ENCODE measurements at regions not wholly inside any gene's neighbourhood (a gene's known extent, or its start where the extent isn't known, plus 50 kb on each side); places are given as distances from the start of the nearest gene placed in this dataset.

GRCh38 chr12:61821381-61821780 lies 438.8 kb upstream of the USP15 start:
- no peak for DNase-seq (ENCODE audit: low read depth in 1 of 2, low spot score in 1 of 2)
- Histone ChIP-seq H3K27me3 (ENCODE audit: insufficient read depth, poor library complexity, severe bottlenecking) (no peaks in the 10 kb centered on the region), H3K4me3 (replicated peaks; ENCODE audit: insufficient read depth, low read length) (no peak overlapping the region), H3K27ac (replicated peaks) (no peak overlapping the region)
- no peak for TF ChIP-seq GABPA (IDR thresholded peaks at IDR 0.05; ENCODE audit: low read depth)
- no peak for TF ChIP-seq SPI1 (IDR thresholded peaks at IDR 0.05; ENCODE audit: borderline replicate concordance, low read depth)

DNA sequence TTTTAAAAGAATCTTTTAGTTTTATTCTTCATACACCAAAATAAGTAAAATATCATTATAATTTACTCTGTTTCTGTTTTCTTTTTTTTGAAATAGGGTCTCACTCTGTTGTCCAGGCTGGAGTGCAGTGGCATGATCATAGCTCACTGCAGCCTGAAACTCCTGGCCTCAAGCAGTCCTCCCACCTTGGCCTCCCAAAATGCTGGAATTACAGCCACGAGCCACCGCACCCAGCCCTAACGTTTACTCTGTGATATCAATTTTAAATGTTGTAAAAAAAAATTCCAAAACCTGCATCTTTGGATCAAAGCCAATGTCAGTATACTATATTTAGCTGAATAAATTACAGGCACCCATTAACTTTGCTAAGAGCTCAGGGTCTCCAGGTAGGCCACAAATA lies 437.1 kb upstream of the USP15 start:
- TF ChIP-seq SPI1 (IDR thresholded peaks at IDR 0.05; ENCODE audit: borderline replicate concordance, low read depth) (no peak), POLR2AphosphoS5 (IDR thresholded peaks at IDR 0.05; ENCODE audit: low read depth) (no peak), CTCF (IDR thresholded peaks at IDR 0.05; ENCODE audit: insufficient read depth, low read length) (no peak), GABPA (IDR thresholded peaks at IDR 0.05; ENCODE audit: low read depth) (no peak)
- TF ChIP-seq, protein P1, sequence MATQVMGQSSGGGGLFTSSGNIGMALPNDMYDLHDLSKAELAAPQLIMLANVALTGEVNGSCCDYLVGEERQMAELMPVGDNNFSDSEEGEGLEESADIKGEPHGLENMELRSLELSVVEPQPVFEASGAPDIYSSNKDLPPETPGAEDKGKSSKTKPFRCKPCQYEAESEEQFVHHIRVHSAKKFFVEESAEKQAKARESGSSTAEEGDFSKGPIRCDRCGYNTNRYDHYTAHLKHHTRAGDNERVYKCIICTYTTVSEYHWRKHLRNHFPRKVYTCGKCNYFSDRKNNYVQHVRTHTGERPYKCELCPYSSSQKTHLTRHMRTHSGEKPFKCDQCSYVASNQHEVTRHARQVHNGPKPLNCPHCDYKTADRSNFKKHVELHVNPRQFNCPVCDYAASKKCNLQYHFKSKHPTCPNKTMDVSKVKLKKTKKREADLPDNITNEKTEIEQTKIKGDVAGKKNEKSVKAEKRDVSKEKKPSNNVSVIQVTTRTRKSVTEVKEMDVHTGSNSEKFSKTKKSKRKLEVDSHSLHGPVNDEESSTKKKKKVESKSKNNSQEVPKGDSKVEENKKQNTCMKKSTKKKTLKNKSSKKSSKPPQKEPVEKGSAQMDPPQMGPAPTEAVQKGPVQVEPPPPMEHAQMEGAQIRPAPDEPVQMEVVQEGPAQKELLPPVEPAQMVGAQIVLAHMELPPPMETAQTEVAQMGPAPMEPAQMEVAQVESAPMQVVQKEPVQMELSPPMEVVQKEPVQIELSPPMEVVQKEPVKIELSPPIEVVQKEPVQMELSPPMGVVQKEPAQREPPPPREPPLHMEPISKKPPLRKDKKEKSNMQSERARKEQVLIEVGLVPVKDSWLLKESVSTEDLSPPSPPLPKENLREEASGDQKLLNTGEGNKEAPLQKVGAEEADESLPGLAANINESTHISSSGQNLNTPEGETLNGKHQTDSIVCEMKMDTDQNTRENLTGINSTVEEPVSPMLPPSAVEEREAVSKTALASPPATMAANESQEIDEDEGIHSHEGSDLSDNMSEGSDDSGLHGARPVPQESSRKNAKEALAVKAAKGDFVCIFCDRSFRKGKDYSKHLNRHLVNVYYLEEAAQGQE (IDR thresholded peaks at IDR 0.05; ENCODE audit: insufficient replicate concordance, low read depth), result no peak
- no peak for DNase-seq (ENCODE audit: low read depth in 1 of 2, low spot score in 1 of 2)

GRCh38 chr12:61846765-61847164 lies 413.4 kb upstream of the USP15 start:
- no peak overlapping the region for H3K27ac ChIP-seq (replicated peaks)
- no peak for DNase-seq (ENCODE audit: low read depth in 1 of 2, low spot score in 1 of 2)
- H3K4me3 ChIP-seq (replicated peaks; ENCODE audit: insufficient read depth, low read length), result no peak overlapping the region
- no peaks in the 10 kb centered on the region for H3K27me3 ChIP-seq (ENCODE audit: insufficient read depth, poor library complexity, severe bottlenecking)
- TF ChIP-seq SPI1 (IDR thresholded peaks at IDR 0.05; ENCODE audit: borderline replicate concordance, low read depth) (no peak), CTCF (IDR thresholded peaks at IDR 0.05; ENCODE audit: insufficient read depth, low read length) (no peak), POLR2AphosphoS5 (IDR thresholded peaks at IDR 0.05; ENCODE audit: low read depth) (no peak), GABPA (IDR thresholded peaks at IDR 0.05; ENCODE audit: low read depth) (no peak)
- TF ChIP-seq, protein P1 (IDR thresholded peaks at IDR 0.05; ENCODE audit: insufficient replicate concordance, low read depth), result no peak

More for the DNA sequence above, 437.1 kb upstream of the USP15 start:
- Histone ChIP-seq H3K4me3 (replicated peaks; ENCODE audit: insufficient read depth, low read length) (no peak overlapping the region), H3K27me3 (ENCODE audit: insufficient read depth, poor library complexity, severe bottlenecking) (no peaks in the 10 kb centered on the region), H3K27ac (replicated peaks) (no peak overlapping the region)

DNA sequence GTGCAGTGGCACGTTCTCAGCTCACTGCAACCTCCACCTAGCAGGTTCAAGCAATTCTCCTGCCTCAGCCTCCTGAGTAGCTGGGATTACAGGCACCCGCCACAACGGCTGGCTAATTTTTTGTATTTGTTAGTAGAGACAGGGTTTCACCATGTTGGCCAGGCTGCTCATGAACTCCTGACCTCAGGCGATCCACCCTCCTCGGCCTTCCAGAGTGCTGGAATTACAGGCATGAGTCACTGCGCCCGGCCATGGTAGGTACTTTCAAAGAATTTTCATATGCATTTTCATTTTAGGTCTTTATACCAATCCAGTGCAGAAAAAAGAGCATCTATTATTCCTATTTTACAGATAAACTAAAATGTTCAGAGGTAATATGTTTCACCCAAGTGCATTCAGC lies 411.3 kb upstream of the USP15 start:
- TF ChIP-seq, protein P1 (IDR thresholded peaks at IDR 0.05; ENCODE audit: insufficient replicate concordance, low read depth), result no peak
- TF ChIP-seq SPI1 (IDR thresholded peaks at IDR 0.05; ENCODE audit: borderline replicate concordance, low read depth), result no peak
- TF ChIP-seq POLR2AphosphoS5 (IDR thresholded peaks at IDR 0.05; ENCODE audit: low read depth), result no peak
- no peak for TF ChIP-seq GABPA (IDR thresholded peaks at IDR 0.05; ENCODE audit: low read depth)
- TF ChIP-seq CTCF (IDR thresholded peaks at IDR 0.05; ENCODE audit: insufficient read depth, low read length), result no peak
- no peak overlapping the region for H3K4me3 ChIP-seq (replicated peaks; ENCODE audit: insufficient read depth, low read length)
- H3K27me3 ChIP-seq (ENCODE audit: insufficient read depth, poor library complexity, severe bottlenecking), result no peaks in the 10 kb centered on the region
- no peak for DNase-seq (ENCODE audit: low read depth in 1 of 2, low spot score in 1 of 2)
- H3K27ac ChIP-seq (replicated peaks), result no peak overlapping the region
